ENCODE measurements at regions not wholly inside any gene's neighbourhood (a gene's known extent, or its start where the extent isn't known, plus 50 kb on each side); places are given as distances from the start of the nearest gene placed in this dataset.

GRCh38 chr15:26166429-26166828 is 303.3 kb upstream of the ATP10A start:
- TF ChIP-seq CTCF (IDR thresholded peaks at IDR 0.05; ENCODE audit: poor library complexity) = no peak
- no peak for TF ChIP-seq EZH2 (IDR thresholded peaks at IDR 0.05; ENCODE audit: borderline replicate concordance)
- TF ChIP-seq EZH2phosphoT487 (IDR thresholded peaks at IDR 0.05; ENCODE audit: low read depth, severe bottlenecking, unreplicated experiment) = no peak

Measured in hepatocyte (in vitro differentiated cells).